Ectodermal cell (in vitro differentiated cells): ENCODE measurements at regions not wholly inside any gene's neighbourhood (a gene's known extent, or its start where the extent isn't known, plus 50 kb on each side); places are given as distances from the start of the nearest gene placed in this dataset.

Source experiments
- H3K27ac ChIP-seq: 2 replicates; pipeline ENCODE4 v1.7.0; 2013; ENCODE audit warnings: mild to moderate bottlenecking, low read depth, low read length; ENCODE audit not compliant: insufficient read depth, poor library complexity, severe bottlenecking
- H3K27me3 ChIP-seq: 2 replicates; pipeline ENCODE4 v1.7.0; 2013; ENCODE audit warnings: mild to moderate bottlenecking, low read length; ENCODE audit not compliant: insufficient read depth, control insufficient read depth, poor library complexity, severe bottlenecking
- H3K36me3 ChIP-seq: one replicate; pipeline ENCODE4 v1.7.0; 2013; ENCODE audit warnings: low read length; ENCODE audit not compliant: control insufficient read depth, insufficient read depth
- H3K4me1 ChIP-seq: one replicate; pipeline ENCODE4 v1.7.0; 2013; ENCODE audit warnings: low read length; ENCODE audit not compliant: control insufficient read depth, insufficient read depth
- H3K4me3 ChIP-seq: 2 replicates; pipeline ENCODE4 v1.7.0; 2013; ENCODE audit warnings: low read depth, low read length, control low read depth; ENCODE audit not compliant: insufficient read depth
- H3K9me3 ChIP-seq: 2 replicates; pipeline ENCODE4 v1.7.0; 2013; ENCODE audit warnings: mild to moderate bottlenecking, low read length, moderate library complexity; ENCODE audit not compliant: control insufficient read depth
- WGBS, 2 experiments: methylation state at CpG; one replicate each; pipeline ENCODE4 v1.1.7; 2013; ENCODE audit warnings: missing lambda C conversion rate in 2 of 2; 5-methylcytosine and 5-hydroxymethylcytosine counted together

- no peak overlapping the region for H3K27ac ChIP-seq
- no peaks in the 10 kb centered on the region for H3K36me3 ChIP-seq
- WGBS, 2 experiments = 83 to 84% methylated on average over 5 to 6 of the region's 6 CpGs
- H3K4me1 ChIP-seq = no peaks in the 10 kb centered on the region
- H3K27me3 ChIP-seq = no peaks in the 10 kb centered on the region
- no peak overlapping the region for H3K4me3 ChIP-seq
- H3K9me3 ChIP-seq = no peaks in the 10 kb centered on the region
Measured at GRCh38 chr4:83885256-83886182, 349.6 kb downstream of the GPAT3 start.

DNA sequence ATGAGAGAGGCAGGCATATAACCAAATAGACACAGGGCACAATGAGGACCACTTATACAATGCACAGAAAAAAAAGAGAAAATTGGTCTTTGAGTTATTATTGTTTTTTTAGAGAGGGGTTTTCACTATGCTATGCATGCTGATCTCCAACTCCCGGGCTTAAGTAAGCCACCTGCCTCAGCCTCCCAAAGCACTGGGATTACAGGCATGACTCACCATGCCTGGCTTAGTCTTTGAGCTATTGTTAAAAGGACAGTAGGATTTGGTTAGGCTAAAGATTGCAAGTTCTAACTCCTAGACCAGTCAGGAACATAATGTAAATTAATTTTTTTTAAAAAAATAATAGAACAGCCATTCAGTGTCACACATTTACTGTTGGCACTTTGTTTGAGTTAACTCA is 340.1 kb downstream of the GPAT3 start:
- 38 to 40% methylated on average over 1 of the region's 1 CpG for WGBS, 2 experiments
- Histone ChIP-seq H3K4me3 (no peak overlapping the region), H3K4me1 (no peaks in the 10 kb centered on the region), H3K36me3 (no peaks in the 10 kb centered on the region), H3K27ac (no peak overlapping the region), H3K27me3 (peaks cover 3% of the 10 kb centered on the region), H3K9me3 (no peaks in the 10 kb centered on the region)

- no peak overlapping the region for H3K4me3 ChIP-seq
- H3K36me3 ChIP-seq = no peaks in the 10 kb centered on the region
- peaks cover 3% of the 10 kb centered on the region for H3K27me3 ChIP-seq
- H3K27ac ChIP-seq = no peak overlapping the region
- no peaks in the 10 kb centered on the region for H3K9me3 ChIP-seq
- H3K4me1 ChIP-seq = no peaks in the 10 kb centered on the region
- 81 to 100% methylated on average over 1 to 2 of the region's 2 CpGs for WGBS, 2 experiments
Measured at GRCh38 chr4:83875437-83875836, 339.5 kb downstream of the GPAT3 start.

GRCh38 chr4:83873996-83874395 is 338.1 kb downstream of the GPAT3 start:
- no peak overlapping the region for H3K27ac ChIP-seq
- no peak overlapping the region for H3K4me3 ChIP-seq
- H3K27me3 ChIP-seq = peaks cover 12% of the 10 kb centered on the region
- WGBS, 2 experiments = 89% methylated on average over 2 of the region's 2 CpGs; no CpG with 5 or more reads in 1 of the 2 experiments
- H3K36me3 ChIP-seq = no peaks in the 10 kb centered on the region
- no peaks in the 10 kb centered on the region for H3K4me1 ChIP-seq
- H3K9me3 ChIP-seq = no peaks in the 10 kb centered on the region

- H3K27ac ChIP-seq = no peak overlapping the region
- H3K27me3 ChIP-seq = peaks cover 45% of the 10 kb centered on the region
- no peaks in the 10 kb centered on the region for H3K36me3 ChIP-seq
- no peaks in the 10 kb centered on the region for H3K9me3 ChIP-seq
- peaks cover 7% of the 10 kb centered on the region for H3K4me1 ChIP-seq
- no peak overlapping the region for H3K4me3 ChIP-seq
- 77 to 79% methylated on average over 5 of the region's 5 CpGs for WGBS, 2 experiments
Measured at GRCh38 chr4:83870328-83870950, 334.5 kb downstream of the GPAT3 start.

DNA sequence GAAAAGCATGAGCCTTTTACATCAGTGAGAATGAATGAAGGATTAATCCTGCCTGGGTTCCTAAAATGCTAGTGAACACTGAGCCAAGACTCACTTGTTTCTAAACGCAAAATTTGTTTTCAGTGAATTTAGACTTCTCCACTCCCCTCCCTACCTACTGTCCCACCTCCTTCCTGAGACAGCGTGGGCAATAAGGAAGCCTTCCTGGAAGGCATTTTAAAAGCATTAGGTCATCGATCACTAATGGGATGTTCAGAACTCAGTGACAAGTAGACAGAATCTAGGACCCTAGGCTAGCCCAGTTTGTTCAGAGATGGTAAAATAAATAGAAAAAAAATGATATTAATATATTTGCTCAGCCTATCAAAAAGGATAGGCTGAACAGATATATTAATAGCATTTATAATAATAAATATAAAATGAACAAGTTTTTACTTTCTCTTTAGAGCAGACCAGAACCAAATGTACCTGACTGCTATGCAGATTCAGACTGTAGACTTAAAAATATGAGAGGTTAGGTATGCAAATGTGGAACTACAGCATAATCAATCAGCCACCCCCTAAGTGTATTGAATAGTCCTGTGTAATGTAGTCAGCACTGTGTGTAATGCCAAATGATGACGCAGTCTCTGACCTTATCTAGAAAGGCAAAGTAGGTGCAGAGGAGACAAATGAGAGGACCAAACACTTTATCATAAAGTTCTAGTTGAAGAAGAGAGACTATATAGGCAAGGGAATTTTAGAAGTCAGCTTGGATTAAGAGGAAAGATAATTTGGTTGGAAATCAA is 331.1 kb downstream of the GPAT3 start:
- H3K4me1 ChIP-seq = peaks cover 7% of the 10 kb centered on the region
- no peaks in the 10 kb centered on the region for H3K36me3 ChIP-seq
- no peaks in the 10 kb centered on the region for H3K9me3 ChIP-seq
- 78 to 90% methylated on average over 4 of the region's 4 CpGs for WGBS, 2 experiments
- H3K4me3 ChIP-seq = no peak overlapping the region
- no peak overlapping the region for H3K27ac ChIP-seq
- peaks cover 71% of the 10 kb centered on the region for H3K27me3 ChIP-seq

DNA sequence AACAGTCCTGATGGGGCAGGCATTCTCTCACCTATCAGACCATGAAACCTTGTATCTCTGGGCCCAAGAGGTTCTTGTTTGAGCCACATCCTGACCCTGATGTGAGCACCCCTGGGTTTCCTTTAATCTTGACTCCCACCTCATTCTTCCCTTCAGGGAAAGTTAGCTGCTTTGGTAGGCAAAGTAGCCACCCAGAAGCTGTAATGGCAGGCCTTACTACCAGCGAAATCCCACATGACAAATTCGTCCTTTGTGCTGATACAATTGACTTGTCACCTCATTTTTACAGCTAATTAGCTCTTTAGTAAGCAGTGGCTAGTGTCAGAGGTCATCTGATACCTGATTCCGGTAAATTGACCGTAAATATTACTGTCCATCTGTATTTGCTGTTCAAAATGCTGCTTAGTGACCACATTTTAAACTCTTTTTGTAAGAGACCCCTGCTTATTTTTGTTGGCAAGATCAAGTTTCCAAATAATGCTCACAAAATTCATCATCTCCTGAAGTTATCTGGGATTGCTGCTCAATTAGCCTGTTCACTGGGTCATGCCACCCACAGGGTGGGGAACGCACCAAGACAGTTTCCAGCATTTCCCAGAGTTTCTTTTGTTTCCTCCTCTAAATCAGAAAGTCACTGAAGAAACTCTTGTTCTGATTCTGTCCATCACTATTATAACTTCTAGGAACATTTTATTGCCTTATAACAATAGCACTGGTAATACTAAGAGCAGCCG is 329.7 kb downstream of the GPAT3 start:
- peaks cover 71% of the 10 kb centered on the region for H3K27me3 ChIP-seq
- H3K36me3 ChIP-seq = no peaks in the 10 kb centered on the region
- H3K27ac ChIP-seq = no peak overlapping the region
- WGBS, 2 experiments = 39 to 40% methylated on average over 6 of the region's 6 CpGs
- no peaks in the 10 kb centered on the region for H3K9me3 ChIP-seq
- peaks cover 7% of the 10 kb centered on the region for H3K4me1 ChIP-seq
- no peak overlapping the region for H3K4me3 ChIP-seq

DNA sequence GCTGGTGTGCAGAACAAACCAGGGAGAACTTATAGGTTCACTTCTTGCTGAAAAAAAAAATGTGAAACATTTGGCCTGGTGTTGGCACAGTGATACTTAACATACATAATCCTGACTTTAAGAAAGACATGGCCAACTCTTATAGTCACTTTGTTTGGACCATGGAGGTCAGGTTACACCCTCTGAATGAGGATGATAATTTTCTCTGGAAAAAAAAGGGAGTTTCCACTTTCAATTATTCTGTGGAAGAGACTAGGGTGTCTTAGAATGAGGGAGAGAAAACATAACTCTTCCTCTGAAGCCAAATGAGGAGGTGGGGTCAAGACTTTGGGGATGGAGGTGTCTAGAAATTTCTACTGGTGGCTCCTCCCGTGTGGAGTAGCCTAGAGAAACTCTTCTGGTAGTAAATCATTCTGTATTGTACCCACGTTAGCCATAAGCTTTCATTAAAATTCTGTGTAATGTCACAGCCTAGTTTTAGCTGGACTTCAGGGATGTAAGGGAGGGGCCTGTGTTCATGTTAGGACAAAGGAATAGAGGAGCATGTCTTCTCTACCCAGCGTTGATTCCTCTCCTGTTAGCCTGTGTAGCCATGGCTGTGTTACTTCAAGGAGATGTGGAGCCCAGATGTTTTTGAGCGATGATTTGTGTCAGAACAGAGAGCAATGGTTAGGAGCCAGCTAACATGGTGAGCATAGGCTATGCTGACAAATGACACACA is 328.3 kb downstream of the GPAT3 start:
- Histone ChIP-seq H3K27me3 (peaks cover 64% of the 10 kb centered on the region), H3K27ac (no peak overlapping the region), H3K36me3 (no peaks in the 10 kb centered on the region), H3K4me1 (peaks cover 7% of the 10 kb centered on the region), H3K4me3 (no peak overlapping the region), H3K9me3 (no peaks in the 10 kb centered on the region)
- 95% methylated on average over 4 of the region's 4 CpGs for WGBS, 2 experiments

- H3K27me3 ChIP-seq = peaks cover 48% of the 10 kb centered on the region
- H3K27ac ChIP-seq = no peak overlapping the region
- WGBS, 2 experiments = 91 to 96% methylated on average over 6 to 8 of the region's 10 CpGs
- peaks cover 7% of the 10 kb centered on the region for H3K4me1 ChIP-seq
- H3K9me3 ChIP-seq = no peaks in the 10 kb centered on the region
- H3K4me3 ChIP-seq = no peak overlapping the region
- no peaks in the 10 kb centered on the region for H3K36me3 ChIP-seq
Measured at GRCh38 chr4:83862471-83862870, 326.6 kb downstream of the GPAT3 start.
